ENCODE measurements at regions not wholly inside any gene's neighbourhood (a gene's known extent, or its start where the extent isn't known, plus 50 kb on each side); places are given as distances from the start of the nearest gene placed in this dataset.

DNA sequence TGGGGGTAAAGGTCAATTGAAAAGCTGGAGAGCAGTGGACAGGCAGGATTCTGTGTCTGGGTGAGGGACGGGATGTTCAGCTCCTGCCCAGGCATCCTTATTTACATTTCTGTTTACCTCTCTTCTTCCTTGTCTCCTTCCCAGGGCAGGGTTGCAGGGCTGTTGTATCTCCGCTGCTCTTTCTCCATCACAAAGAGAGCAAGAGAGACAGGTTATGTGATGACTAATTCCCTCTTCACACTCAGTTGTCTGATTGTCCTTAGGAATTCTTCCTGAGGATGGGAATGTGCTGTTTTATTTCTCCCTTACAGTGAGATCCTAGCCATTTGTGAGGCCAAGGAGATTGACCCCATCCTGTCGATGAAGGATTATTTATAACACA lies 104.9 kb downstream of the VPREB1 start:
- H3K36me3 ChIP-seq (replicated peaks in 1 of 2; ENCODE audit: control extremely low read depth in 1 of 2, control insufficient read depth in 1 of 2, extremely low read depth in 1 of 2, insufficient read depth in 2 of 2, low read length in 1 of 2): no peaks in the 10 kb centered on the region
- WGBS (ENCODE audit: insufficient coverage): no CpG with 5 or more reads among the region's 3 CpGs
- intact Hi-C loops (cut with micrococcal nuclease): loop anchor here (1.0 kb wide), 1 partner anchor 48 kb away; no protein-coding TSS in a partner anchor

DNA sequence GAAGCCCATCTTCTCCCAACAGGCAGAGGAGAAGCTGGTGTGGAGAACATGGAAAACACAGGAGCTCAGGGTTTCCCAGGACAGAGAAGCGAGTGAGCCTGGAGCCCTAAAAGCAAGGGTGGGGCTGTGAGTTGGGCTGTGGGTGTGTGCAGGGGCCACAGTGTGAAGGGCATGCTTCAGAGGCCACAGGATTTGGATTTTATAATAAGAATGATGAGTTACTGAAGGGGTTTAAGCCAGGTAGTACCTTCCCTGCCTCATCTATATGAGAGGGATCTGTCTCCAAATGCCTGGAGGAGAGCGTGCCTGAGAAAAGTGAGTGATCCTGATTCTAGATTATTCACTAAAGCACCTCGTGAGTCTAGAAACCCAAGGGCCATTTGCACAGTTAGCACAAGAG lies 106.8 kb downstream of the VPREB1 start:
- CTCF ChIA-PET: interaction anchor here (1.2 to 1.9 kb wide), 2 partner anchors 18 to 143 kb away, joined by 3 to 4 read pairs; no protein-coding TSS in a partner anchor
- Mint-ChIP-seq H3K9me3 (ENCODE audit: insufficient read depth) (no peaks in the 10 kb centered on the region), H3K27me3 (no peaks in the 10 kb centered on the region), H3K27ac (no peak overlapping the region), H3K4me3 (no peak overlapping the region), H3K4me1 (peaks cover 39% of the 10 kb centered on the region)
- intact Hi-C loops (cut with micrococcal nuclease): no loop called here
- Histone ChIP-seq H3K27ac (ENCODE audit: low read length in 2 of 2) (no peak overlapping the region), H3K79me2 (ENCODE audit: control insufficient read depth, insufficient read depth, low read length) (no peaks in the 10 kb centered on the region), H3K4me1 (ENCODE audit: control insufficient read depth in 2 of 2, insufficient read depth in 2 of 2, low read length in 2 of 2) (peaks cover 13 to 27% of the 10 kb centered on the region in 2 donors), H3K4me3 (ENCODE audit: control extremely low read depth in 1 of 5, extremely low read depth in 1 of 5, insufficient read depth in 1 of 5, low read depth in 2 of 5, low read length in 4 of 5) (no peak overlapping the region), H3K36me3 (replicated peaks in 1 of 2; ENCODE audit: control extremely low read depth in 1 of 2, control insufficient read depth in 1 of 2, extremely low read depth in 1 of 2, insufficient read depth in 2 of 2, low read length in 1 of 2) (no peaks in the 10 kb centered on the region), H2AFZ (ENCODE audit: insufficient read depth, low read depth, low read length, poor library complexity, severe bottlenecking) (no peak overlapping the region), H3K27me3 (replicated peaks in 1 of 4; ENCODE audit: control extremely low read depth in 1 of 4, control insufficient read depth in 3 of 4, insufficient read depth in 4 of 4, low read length in 3 of 4) (no peaks in the 10 kb centered on the region), H4K20me1 (ENCODE audit: control insufficient read depth, insufficient read depth, low read length, poor library complexity, severe bottlenecking) (no peaks in the 10 kb centered on the region), H3K9me3 (ENCODE audit: control extremely low read depth in 1 of 3, control insufficient read depth in 2 of 3, insufficient read depth in 1 of 3, low read length in 2 of 3) (no peaks in the 10 kb centered on the region), H3K9ac (ENCODE audit: low read length) (no peak overlapping the region), H3K4me2 (replicated peaks; ENCODE audit: low read depth, low read length, poor library complexity, severe bottlenecking) (no peak overlapping the region)
- DNase-seq (no peak), ATAC-seq (ENCODE audit: low read depth) (no peak)
- POLR2A ChIA-PET: no interaction called here
- TF ChIP-seq, protein P1, sequence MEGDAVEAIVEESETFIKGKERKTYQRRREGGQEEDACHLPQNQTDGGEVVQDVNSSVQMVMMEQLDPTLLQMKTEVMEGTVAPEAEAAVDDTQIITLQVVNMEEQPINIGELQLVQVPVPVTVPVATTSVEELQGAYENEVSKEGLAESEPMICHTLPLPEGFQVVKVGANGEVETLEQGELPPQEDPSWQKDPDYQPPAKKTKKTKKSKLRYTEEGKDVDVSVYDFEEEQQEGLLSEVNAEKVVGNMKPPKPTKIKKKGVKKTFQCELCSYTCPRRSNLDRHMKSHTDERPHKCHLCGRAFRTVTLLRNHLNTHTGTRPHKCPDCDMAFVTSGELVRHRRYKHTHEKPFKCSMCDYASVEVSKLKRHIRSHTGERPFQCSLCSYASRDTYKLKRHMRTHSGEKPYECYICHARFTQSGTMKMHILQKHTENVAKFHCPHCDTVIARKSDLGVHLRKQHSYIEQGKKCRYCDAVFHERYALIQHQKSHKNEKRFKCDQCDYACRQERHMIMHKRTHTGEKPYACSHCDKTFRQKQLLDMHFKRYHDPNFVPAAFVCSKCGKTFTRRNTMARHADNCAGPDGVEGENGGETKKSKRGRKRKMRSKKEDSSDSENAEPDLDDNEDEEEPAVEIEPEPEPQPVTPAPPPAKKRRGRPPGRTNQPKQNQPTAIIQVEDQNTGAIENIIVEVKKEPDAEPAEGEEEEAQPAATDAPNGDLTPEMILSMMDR (IDR thresholded peaks at IDR 0.05): no peak
- no peak for TF ChIP-seq EZH2 (IDR thresholded peaks at IDR 0.05; ENCODE audit: borderline replicate concordance, insufficient read depth, low read depth, low read length, poor library complexity, severe bottlenecking)
- 90% methylated on average over 2 of the region's 3 CpGs for WGBS (ENCODE audit: insufficient coverage)

More for the DNA sequence above, 104.9 kb downstream of the VPREB1 start:
- Mint-ChIP-seq H3K4me3 (no peak overlapping the region), H3K4me1 (peaks cover 37% of the 10 kb centered on the region), H3K9me3 (ENCODE audit: insufficient read depth) (no peaks in the 10 kb centered on the region), H3K27ac (no peak overlapping the region), H3K27me3 (no peaks in the 10 kb centered on the region)
- Histone ChIP-seq H3K79me2 (ENCODE audit: control insufficient read depth, insufficient read depth, low read length) (no peaks in the 10 kb centered on the region), H4K20me1 (ENCODE audit: control insufficient read depth, insufficient read depth, low read length, poor library complexity, severe bottlenecking) (no peaks in the 10 kb centered on the region), H3K4me1 (ENCODE audit: control insufficient read depth in 2 of 2, insufficient read depth in 2 of 2, low read length in 2 of 2) (peaks cover 17 to 27% of the 10 kb centered on the region in 2 donors), H3K9ac (ENCODE audit: low read length) (no peak overlapping the region), H2AFZ (ENCODE audit: insufficient read depth, low read depth, low read length, poor library complexity, severe bottlenecking) (no peak overlapping the region), H3K4me3 (ENCODE audit: control extremely low read depth in 1 of 5, extremely low read depth in 1 of 5, insufficient read depth in 1 of 5, low read depth in 2 of 5, low read length in 4 of 5) (no peak overlapping the region), H3K9me3 (ENCODE audit: control extremely low read depth in 1 of 3, control insufficient read depth in 2 of 3, insufficient read depth in 1 of 3, low read length in 2 of 3) (no peaks in the 10 kb centered on the region), H3K4me2 (replicated peaks; ENCODE audit: low read depth, low read length, poor library complexity, severe bottlenecking) (no peak overlapping the region), H3K27ac (ENCODE audit: low read length in 2 of 2) (no peak overlapping the region), H3K27me3 (replicated peaks in 1 of 4; ENCODE audit: control extremely low read depth in 1 of 4, control insufficient read depth in 3 of 4, insufficient read depth in 4 of 4, low read length in 3 of 4) (no peaks in the 10 kb centered on the region)
- no peak for ATAC-seq (ENCODE audit: low read depth)
- ChIA-PET POLR2A (no interaction called here), CTCF (interaction anchor here (0.5 to 1.9 kb wide), 7 partner anchors 27 to 780 kb away, joined by 3 to 4 read pairs (median 4); no protein-coding TSS in a partner anchor)
- TF ChIP-seq, protein P1 (IDR thresholded peaks at IDR 0.05): no peak
- no peak for TF ChIP-seq EZH2 (IDR thresholded peaks at IDR 0.05; ENCODE audit: borderline replicate concordance, insufficient read depth, low read depth, low read length, poor library complexity, severe bottlenecking)
- DNase-seq: no peak
